H1 (cell line): ENCODE measurements at regions not wholly inside any gene's neighbourhood (a gene's known extent, or its start where the extent isn't known, plus 50 kb on each side); places are given as distances from the start of the nearest gene placed in this dataset.

Experiments used
- CTCF ChIA-PET: fragments of 300-600 bp; sonication (Branson Sonifier 250); formaldehyde crosslinking; loops from one replicate; lab custom pipeline; 2021; ENCODE audit not compliant: partially characterized antibody; lab: Charles Lee
- POLR2A ChIA-PET: fragments of 300-600 bp; sonication (Branson Sonifier 250); formaldehyde crosslinking; loops from one replicate; lab custom pipeline; 2021; ENCODE audit warnings: inconsistent platforms; ENCODE audit not compliant: partially characterized antibody; lab: Charles Lee
- DNase-seq, 2 experiments: peaks; one replicate each; pipeline versions ENCODE4 v3.0.0 to v3.0.0-alpha.2; 2010 to 2022; ENCODE audit warnings: low spot score in 2 of 2, low read depth in 1 of 2, mixed read lengths in 1 of 2
- FAIRE-seq: peaks from 2 replicates; lab custom pipeline; 2011; peaks lifted over from hg19 to GRCh38; lab: Jason Lieb, UNC
- H2AFZ ChIP-seq: 2 replicates; pipeline ENCODE4 v1.8.1; 2012; ENCODE audit warnings: low read length, inconsistent platforms
- H2AK5ac ChIP-seq: 2 replicates; pipeline ENCODE4 v1.6.1; 2013; ENCODE audit warnings: low read depth, low read length
- H2BK120ac ChIP-seq: replicated peaks from 2 replicates; pipeline ENCODE3; 2013; ENCODE audit warnings: low read depth, low read length, inconsistent platforms
- H2BK12ac ChIP-seq: 2 replicates; pipeline ENCODE4 v1.6.1; 2013; ENCODE audit warnings: low read depth, low read length
- H2BK15ac ChIP-seq: 2 replicates; pipeline ENCODE4 v1.6.1; 2013; ENCODE audit warnings: low read length
- H2BK20ac ChIP-seq: 2 replicates; pipeline ENCODE4 v1.6.1; 2013; ENCODE audit warnings: low read length
- H2BK5ac ChIP-seq: 2 replicates; pipeline ENCODE4 v1.6.1; 2013; ENCODE audit warnings: low read depth, low read length
- H3K14ac ChIP-seq: 2 replicates; pipeline ENCODE4 v1.6.1; 2013; ENCODE audit warnings: inconsistent platforms; ENCODE audit not compliant: insufficient read length
- H3K18ac ChIP-seq: 2 replicates; pipeline ENCODE4 v1.6.1; 2013; ENCODE audit warnings: low read length; ENCODE audit errors: extremely low read depth
- H3K23ac ChIP-seq: 2 replicates; pipeline ENCODE4 v1.6.1; 2013; ENCODE audit warnings: inconsistent platforms; ENCODE audit not compliant: insufficient read length
- H3K23me2 ChIP-seq: 2 replicates; pipeline ENCODE4 v1.6.1; 2013; ENCODE audit warnings: low read depth, low read length
- H3K27ac ChIP-seq: 2 replicates; pipeline ENCODE4 v1.6.1; 2011; ENCODE audit warnings: low read depth, low read length, inconsistent platforms
- H3K27me3 ChIP-seq, 4 experiments: replicated peaks in 1 of 4; 1 replicate in 1 of 4; 2 replicates in 3 of 4; pipeline versions ENCODE4 v1.6.1 to v1.8.1; 2011 to 2013; ENCODE audit warnings: low read length in 3 of 4, mild to moderate bottlenecking in 3 of 4, inconsistent platforms in 2 of 4, mixed read lengths in 2 of 4, moderate library complexity in 1 of 4; ENCODE audit not compliant: control insufficient read depth in 3 of 4, insufficient read depth in 3 of 4; ENCODE audit errors: extremely low read depth in 1 of 4
- H3K36me3 ChIP-seq, 4 experiments: 2 replicates each; pipeline versions ENCODE4 v1.6.1 to v1.8.1; 2011 to 2013; ENCODE audit warnings: mild to moderate bottlenecking in 4 of 4, low read length in 3 of 4, moderate library complexity in 2 of 4, control low read depth in 1 of 4, inconsistent platforms in 1 of 4; ENCODE audit not compliant: insufficient read depth in 4 of 4, control insufficient read depth in 2 of 4
- H3K4ac ChIP-seq: replicated peaks from 2 replicates; pipeline ENCODE3; 2013; ENCODE audit warnings: low read length, low read depth, mixed read lengths, inconsistent platforms; ENCODE audit not compliant: insufficient read length
- H3K4me1 ChIP-seq, 4 experiments: replicated peaks in 1 of 4; 1 replicate in 1 of 4; 2 replicates in 3 of 4; pipeline versions ENCODE4 v1.6.1 to v1.8.1; 2011 to 2013; ENCODE audit warnings: low read length in 3 of 4, inconsistent platforms in 2 of 4, mixed read lengths in 1 of 4; ENCODE audit not compliant: insufficient read depth in 4 of 4, control insufficient read depth in 3 of 4
- H3K4me2 ChIP-seq, 2 experiments: 2 replicates each; pipeline versions ENCODE4 v1.6.1 to v1.8.1; 2011 to 2013; ENCODE audit warnings: low read depth in 2 of 2, low read length in 2 of 2, control low read depth in 1 of 2, inconsistent platforms in 1 of 2, mild to moderate bottlenecking in 1 of 2; ENCODE audit not compliant: insufficient read depth in 1 of 2
- H3K4me3 ChIP-seq, 4 experiments: fragments of 200-600, 300-600 bp in 1 of 4; sonication (generic), shearing (Covaris generic), sonication (Bioruptor Twin) in 1 of 4; 2 replicates each; pipeline versions ENCODE4 v1.5.1 to v1.8.1; 2011 to 2016; ENCODE audit warnings: low read length in 4 of 4, low read depth in 3 of 4, control low read depth in 2 of 4, inconsistent platforms in 2 of 4, mild to moderate bottlenecking in 2 of 4, mixed read lengths in 1 of 4, moderate library complexity in 1 of 4; ENCODE audit not compliant: insufficient read depth in 2 of 4; ENCODE audit errors: extremely low read depth in 1 of 4
- H3K56ac ChIP-seq: replicated peaks from 2 replicates; pipeline ENCODE3; 2013; ENCODE audit warnings: low read depth, mild to moderate bottlenecking, mixed read lengths, low read length, inconsistent platforms; ENCODE audit not compliant: insufficient read length
- H3K79me1 ChIP-seq: 2 replicates; pipeline ENCODE4 v1.6.1; 2013; ENCODE audit warnings: low read depth, low read length, control low read depth
- H3K79me2 ChIP-seq, 2 experiments: 2 replicates each; pipeline versions ENCODE4 v1.6.1 to v1.8.1; 2012 to 2013; ENCODE audit warnings: low read length in 2 of 2, mild to moderate bottlenecking in 2 of 2, inconsistent platforms in 1 of 2; ENCODE audit not compliant: insufficient read depth in 2 of 2, control insufficient read depth in 1 of 2
- H3K9ac ChIP-seq, 4 experiments: replicated peaks in 1 of 4; 1 replicate in 1 of 4; 2 replicates in 3 of 4; pipeline versions ENCODE4 v1.6.1 to v1.8.1; 2011 to 2013; ENCODE audit warnings: low read depth in 3 of 4, low read length in 3 of 4, control low read depth in 2 of 4, mild to moderate bottlenecking in 2 of 4, moderate library complexity in 2 of 4, inconsistent platforms in 1 of 4; ENCODE audit errors: extremely low read depth in 1 of 4
- H3K9me3 ChIP-seq, 2 experiments: 2 replicates each; pipeline versions ENCODE4 v1.6.1 to v1.8.1; 2012 to 2013; ENCODE audit warnings: mild to moderate bottlenecking in 2 of 2, moderate library complexity in 2 of 2, control low read depth in 1 of 2, inconsistent platforms in 1 of 2, low read depth in 1 of 2, low read length in 1 of 2, mixed read lengths in 1 of 2; ENCODE audit not compliant: insufficient read depth in 2 of 2
- H4K20me1 ChIP-seq, 2 experiments: replicated peaks in 1 of 2; 2 replicates each; pipeline versions ENCODE3 to v1.8.1; 2011 to 2013; ENCODE audit warnings: inconsistent platforms in 2 of 2, low read length in 2 of 2, mild to moderate bottlenecking in 1 of 2; ENCODE audit not compliant: insufficient read depth in 2 of 2, control insufficient read depth in 1 of 2
- H4K5ac ChIP-seq: 2 replicates; pipeline ENCODE4 v1.6.1; 2013; ENCODE audit warnings: low read length, low read depth, mixed read lengths, inconsistent platforms; ENCODE audit not compliant: insufficient read length
- H4K8ac ChIP-seq: 2 replicates; pipeline ENCODE4 v1.8.0; 2013; ENCODE audit warnings: mild to moderate bottlenecking, moderate library complexity, low read length, inconsistent platforms; ENCODE audit not compliant: insufficient read depth; ENCODE audit errors: extremely low read depth
- H4K91ac ChIP-seq: replicated peaks from 2 replicates; pipeline ENCODE3; 2013; ENCODE audit warnings: low read length, mixed read lengths, inconsistent platforms; ENCODE audit not compliant: insufficient read length
- BACH1 ChIP-seq: IDR thresholded peaks from 2 replicates; pipeline ENCODE4 v1.6.1; 2012; ENCODE audit warnings: low read length, improper control_type of control experiment
- CBX5 ChIP-seq: fragments of 300-800, 300-1000 bp; sonication (generic); IDR thresholded peaks from 2 replicates; pipeline ENCODE4 v1.7.1; 2016; ENCODE audit warnings: antibody characterized with exemption, low read length, low read depth
- CBX8 ChIP-seq: fragments of 300-800, 300-1000 bp; sonication (generic); IDR thresholded peaks from 2 replicates; pipeline ENCODE4 v1.7.1; 2016; ENCODE audit warnings: low read depth, low read length, borderline replicate concordance
- EZH2 ChIP-seq: fragments of 200-600 bp; sonication (generic); IDR thresholded peaks from 2 replicates; pipeline ENCODE4 v1.7.1; 2012; ENCODE audit warnings: low read depth, mild to moderate bottlenecking, moderate library complexity, low read length, inconsistent platforms; ENCODE audit not compliant: severe bottlenecking
- FOSL1 ChIP-seq: IDR thresholded peaks from 2 replicates; pipeline ENCODE4 v1.6.1; 2011; ENCODE audit warnings: mild to moderate bottlenecking, low read depth, low read length, moderate library complexity; ENCODE audit not compliant: insufficient read depth
- NANOG ChIP-seq: IDR thresholded peaks from 2 replicates; pipeline ENCODE4 v1.6.1; 2011; ENCODE audit warnings: low read length, low read depth, mild to moderate bottlenecking, inconsistent platforms; ENCODE audit not compliant: insufficient read depth, poor library complexity, severe bottlenecking
- SP4 ChIP-seq: IDR thresholded peaks from 2 replicates; pipeline ENCODE4 v1.6.1; 2012; ENCODE audit warnings: low read length, inconsistent platforms
- WGBS, 2 experiments: shearing (Covaris generic) in 1 of 2; methylation state at CpG; one replicate each; pipeline versions ENCODE4 v1.1.6 to v1.1.7; 2013 to 2015; ENCODE audit warnings: low lambda C conversion rate in 2 of 2, mixed read lengths in 2 of 2, inconsistent platforms in 1 of 2, low coverage in 1 of 2, missing lambda C conversion rate in 1 of 2; ENCODE audit not compliant: insufficient replicate concordance in 2 of 2, insufficient coverage in 1 of 2, insufficient read length in 1 of 2; ENCODE audit errors: extremely low coverage in 1 of 2, missing lambda C conversion rate in 1 of 2; 5-methylcytosine and 5-hydroxymethylcytosine counted together
- TF ChIP-seq, protein P1 (sequence below): IDR thresholded peaks from 2 replicates; pipeline ENCODE4 v1.6.1; 2011; ENCODE audit warnings: low read depth, mild to moderate bottlenecking, low read length; ENCODE audit not compliant: insufficient read depth
- TF ChIP-seq, protein P2 (sequence below): IDR thresholded peaks from 2 replicates; pipeline ENCODE4 v1.6.1; 2011; ENCODE audit warnings: low read length, improper control_type of control experiment

DNA sequence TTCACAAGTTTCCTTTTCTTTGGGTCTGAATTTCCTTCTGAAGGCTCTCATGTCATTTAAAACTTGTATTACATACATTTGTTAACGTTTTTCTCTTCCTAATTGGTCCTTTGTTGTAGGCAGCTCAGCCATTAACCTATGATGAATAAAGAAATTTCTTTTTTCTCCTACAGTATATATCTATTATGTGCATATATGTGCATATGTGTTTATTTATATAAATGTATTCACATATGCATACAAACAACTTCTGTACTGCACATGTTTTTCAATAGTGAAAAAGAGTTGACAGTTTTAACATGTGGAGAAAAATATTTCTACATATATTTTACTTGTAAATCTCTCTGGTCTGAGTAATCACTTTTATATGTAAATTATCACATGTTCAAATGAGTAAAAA lies 1674.9 kb upstream of the PCDH20 start:
- H3K27me3 ChIP-seq = no peaks in the 10 kb centered on the region
- no peak overlapping the region for H2AFZ ChIP-seq
- H3K4me3 ChIP-seq = no peak overlapping the region
- H2BK12ac ChIP-seq = no peak overlapping the region
- ChIA-PET CTCF (no interaction called here), POLR2A (no interaction called here)
- no peak for FAIRE-seq
- no peaks in the 10 kb centered on the region for H3K79me1 ChIP-seq
- H4K5ac ChIP-seq = no peak overlapping the region
- no peak overlapping the region for H2BK20ac ChIP-seq
- H3K4ac ChIP-seq = no peak overlapping the region
- no peaks in the 10 kb centered on the region for H3K79me2 ChIP-seq
- no peak overlapping the region for H2AK5ac ChIP-seq
- H4K20me1 ChIP-seq = no peaks in the 10 kb centered on the region
- no peaks in the 10 kb centered on the region for H3K36me3 ChIP-seq
- H3K56ac ChIP-seq = no peak overlapping the region
- no peak overlapping the region for H3K4me2 ChIP-seq
- no peak overlapping the region for H3K14ac ChIP-seq
- H4K91ac ChIP-seq = no peak overlapping the region
- H3K23ac ChIP-seq = no peak overlapping the region
- no peak overlapping the region for H3K18ac ChIP-seq
- H3K23me2 ChIP-seq = no peaks in the 10 kb centered on the region
- peaks cover 0 to 4% (median under 1%) of the 10 kb centered on the region in 4 experiments; a peak in 2 of 7 replicates for H3K4me1 ChIP-seq
- H3K9me3 ChIP-seq = no peaks in the 10 kb centered on the region
- 73% methylated on average over 1 of the region's 1 CpG; no CpG with 5 or more reads in 1 of the 2 experiments for WGBS, 2 experiments
- no peak for DNase-seq
- no peak overlapping the region for H2BK5ac ChIP-seq
- no peak overlapping the region for H3K27ac ChIP-seq
- no peak overlapping the region for H2BK120ac ChIP-seq
- H3K9ac ChIP-seq = no peak overlapping the region
- H2BK15ac ChIP-seq = no peak overlapping the region
- no peak overlapping the region for H4K8ac ChIP-seq
- TF ChIP-seq NANOG (no peak), CBX8 (no peak), BACH1 (no peak), SP4 (no peak), FOSL1 (no peak), EZH2 (no peak), CBX5 (no peak)
- TF ChIP-seq, protein P1, sequence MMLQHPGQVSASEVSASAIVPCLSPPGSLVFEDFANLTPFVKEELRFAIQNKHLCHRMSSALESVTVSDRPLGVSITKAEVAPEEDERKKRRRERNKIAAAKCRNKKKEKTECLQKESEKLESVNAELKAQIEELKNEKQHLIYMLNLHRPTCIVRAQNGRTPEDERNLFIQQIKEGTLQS = no peak
- TF ChIP-seq, protein P2, sequence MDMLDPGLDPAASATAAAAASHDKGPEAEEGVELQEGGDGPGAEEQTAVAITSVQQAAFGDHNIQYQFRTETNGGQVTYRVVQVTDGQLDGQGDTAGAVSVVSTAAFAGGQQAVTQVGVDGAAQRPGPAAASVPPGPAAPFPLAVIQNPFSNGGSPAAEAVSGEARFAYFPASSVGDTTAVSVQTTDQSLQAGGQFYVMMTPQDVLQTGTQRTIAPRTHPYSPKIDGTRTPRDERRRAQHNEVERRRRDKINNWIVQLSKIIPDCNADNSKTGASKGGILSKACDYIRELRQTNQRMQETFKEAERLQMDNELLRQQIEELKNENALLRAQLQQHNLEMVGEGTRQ = no peak
